H1 (cell line): ENCODE measurements at regions not wholly inside any gene's neighbourhood (a gene's known extent, or its start where the extent isn't known, plus 50 kb on each side); places are given as distances from the start of the nearest gene placed in this dataset.

Experiments used
- BRCA1 ChIP-seq: IDR thresholded peaks from 2 replicates; pipeline ENCODE4 v1.6.1; 2012; ENCODE audit warnings: low read depth, low read length, improper control_type of control experiment
- CBX5 ChIP-seq: fragments of 300-800, 300-1000 bp; sonication (generic); IDR thresholded peaks from 2 replicates; pipeline ENCODE4 v1.7.1; 2016; ENCODE audit warnings: antibody characterized with exemption, low read length, low read depth
- JUND ChIP-seq: IDR thresholded peaks from 2 replicates; pipeline ENCODE4 v1.6.1; 2011; ENCODE audit warnings: mild to moderate bottlenecking, improper control_type of control experiment, low read length
- RBBP5 ChIP-seq: IDR thresholded peaks from 2 replicates; pipeline ENCODE4 v1.7.1; 2012; ENCODE audit warnings: low read depth, mild to moderate bottlenecking, inconsistent platforms, low read length, moderate library complexity, borderline replicate concordance
- SAP30 ChIP-seq: fragments of 300-600 bp; sonication (generic); IDR thresholded peaks from 2 replicates; pipeline ENCODE4 v1.7.1; 2012; ENCODE audit warnings: low read length, moderate library complexity, mild to moderate bottlenecking, inconsistent platforms; ENCODE audit not compliant: insufficient read depth, insufficient replicate concordance
- SIX5 ChIP-seq: IDR thresholded peaks from 2 replicates; pipeline ENCODE4 v1.6.1; 2011; ENCODE audit warnings: mild to moderate bottlenecking, low read depth, low read length
- SP2 ChIP-seq: IDR thresholded peaks from 2 replicates; pipeline ENCODE4 v1.6.1; 2012; ENCODE audit warnings: mild to moderate bottlenecking, low read length, inconsistent platforms

GRCh38 chr13:85312071-85312470 lies 487.1 kb downstream of the SLITRK6 start (continued):
- TF ChIP-seq SAP30 (no peak), BRCA1 (no peak), SIX5 (no peak), CBX5 (no peak), RBBP5 (no peak), JUND (no peak), SP2 (no peak)
